ENCODE measurements at regions not wholly inside any gene's neighbourhood (a gene's known extent, or its start where the extent isn't known, plus 50 kb on each side); places are given as distances from the start of the nearest gene placed in this dataset.

DNA sequence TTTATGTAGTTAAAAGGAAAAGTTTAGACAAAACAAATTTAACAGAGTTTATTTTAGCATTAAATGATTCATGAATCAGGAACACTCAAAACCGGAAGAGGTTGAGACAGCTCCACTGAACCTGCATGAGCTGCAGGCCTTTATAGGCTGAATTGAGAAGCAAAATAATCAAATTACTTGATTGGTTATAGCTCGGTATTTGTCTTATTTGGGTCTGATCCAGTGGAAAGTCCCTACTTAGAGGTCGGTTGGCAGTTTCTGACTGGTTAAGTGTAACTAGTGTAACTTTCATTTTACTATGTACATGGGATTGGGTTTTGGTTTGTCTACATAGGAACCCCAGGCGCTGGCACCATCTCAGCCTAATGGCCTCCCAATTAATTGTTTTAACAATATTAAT lies 74.1 kb upstream of the PIK3R1 start:
- Histone ChIP-seq H3K4me3 (no peak overlapping the region), H3K36me3 (no peaks in the 10 kb centered on the region), H3K27me3 (no peaks in the 10 kb centered on the region), H3K9me3 (no peaks in the 10 kb centered on the region), H3K4me1 (ENCODE audit: insufficient read depth) (no peaks in the 10 kb centered on the region), H3K27ac (no peak overlapping the region)
- TF ChIP-seq, protein P1, sequence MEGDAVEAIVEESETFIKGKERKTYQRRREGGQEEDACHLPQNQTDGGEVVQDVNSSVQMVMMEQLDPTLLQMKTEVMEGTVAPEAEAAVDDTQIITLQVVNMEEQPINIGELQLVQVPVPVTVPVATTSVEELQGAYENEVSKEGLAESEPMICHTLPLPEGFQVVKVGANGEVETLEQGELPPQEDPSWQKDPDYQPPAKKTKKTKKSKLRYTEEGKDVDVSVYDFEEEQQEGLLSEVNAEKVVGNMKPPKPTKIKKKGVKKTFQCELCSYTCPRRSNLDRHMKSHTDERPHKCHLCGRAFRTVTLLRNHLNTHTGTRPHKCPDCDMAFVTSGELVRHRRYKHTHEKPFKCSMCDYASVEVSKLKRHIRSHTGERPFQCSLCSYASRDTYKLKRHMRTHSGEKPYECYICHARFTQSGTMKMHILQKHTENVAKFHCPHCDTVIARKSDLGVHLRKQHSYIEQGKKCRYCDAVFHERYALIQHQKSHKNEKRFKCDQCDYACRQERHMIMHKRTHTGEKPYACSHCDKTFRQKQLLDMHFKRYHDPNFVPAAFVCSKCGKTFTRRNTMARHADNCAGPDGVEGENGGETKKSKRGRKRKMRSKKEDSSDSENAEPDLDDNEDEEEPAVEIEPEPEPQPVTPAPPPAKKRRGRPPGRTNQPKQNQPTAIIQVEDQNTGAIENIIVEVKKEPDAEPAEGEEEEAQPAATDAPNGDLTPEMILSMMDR (IDR thresholded peaks at IDR 0.05), result no peak
- TF ChIP-seq EP300 (IDR thresholded peaks at IDR 0.05) (no peak), POLR2A (IDR thresholded peaks at IDR 0.05) (no peak)
- 32 to 56% (median 37%) methylated on average over 4 of the region's 4 CpGs for WGBS, 3 donors
- intact Hi-C loops (cut with DNase I), result no loop called here
- DNase-seq, result no peak

DNA sequence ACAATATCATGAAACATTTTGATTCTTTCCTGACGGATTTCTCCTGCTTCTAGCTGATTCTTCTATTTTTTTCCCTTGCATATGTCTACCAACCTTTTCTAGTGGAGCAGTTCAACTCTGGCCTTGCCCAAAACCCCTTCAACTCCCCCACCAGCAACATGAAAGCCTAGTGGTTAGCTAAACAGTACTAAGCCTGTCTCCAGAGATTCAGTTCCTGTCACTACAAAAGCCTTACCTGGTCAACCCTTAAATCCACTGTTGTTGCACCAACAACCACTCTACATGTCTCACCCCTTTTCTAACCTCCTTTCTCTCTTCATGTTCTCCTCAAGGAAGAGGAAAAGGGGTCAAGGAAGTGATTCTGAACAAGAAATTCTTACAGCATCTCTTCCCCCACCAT lies 74.8 kb upstream of the PIK3R1 start:
- intact Hi-C loops (cut with DNase I), result no loop called here
- WGBS, 3 donors, result 87 to 94% (median 90%) methylated on average over 1 of the region's 1 CpG
- TF ChIP-seq, protein P1 (IDR thresholded peaks at IDR 0.05), result no peak
- no peak for TF ChIP-seq EP300 (IDR thresholded peaks at IDR 0.05)
- TF ChIP-seq POLR2A (IDR thresholded peaks at IDR 0.05), result no peak

GRCh38 chr5:68139611-68140441 lies 75.7 kb upstream of the PIK3R1 start:
- H3K27me3 ChIP-seq, result no peaks in the 10 kb centered on the region

More for the DNA sequence above, 74.8 kb upstream of the PIK3R1 start:
- Histone ChIP-seq H3K4me1 (ENCODE audit: insufficient read depth) (no peaks in the 10 kb centered on the region), H3K27ac (no peak overlapping the region), H3K9me3 (no peaks in the 10 kb centered on the region), H3K36me3 (no peaks in the 10 kb centered on the region), H3K4me3 (no peak overlapping the region), H3K27me3 (no peaks in the 10 kb centered on the region)
- DNase-seq, result no peak

GRCh38 chr5:68137511-68138140 lies 77.9 kb upstream of the PIK3R1 start:
- H3K9me3 ChIP-seq, result no peaks in the 10 kb centered on the region
- H3K27ac ChIP-seq, result no peak overlapping the region
- no peaks in the 10 kb centered on the region for H3K4me1 ChIP-seq (ENCODE audit: insufficient read depth)
- TF ChIP-seq, protein P1 (IDR thresholded peaks at IDR 0.05), result no peak
- TF ChIP-seq EP300 (IDR thresholded peaks at IDR 0.05), result no peak
- no peak for TF ChIP-seq POLR2A (IDR thresholded peaks at IDR 0.05)
- 17 to 30% (median 17%) methylated on average over 2 of the region's 2 CpGs for WGBS, 3 donors
- H3K4me3 ChIP-seq, result no peak overlapping the region
- H3K27me3 ChIP-seq, result no peaks in the 10 kb centered on the region
- intact Hi-C loops (cut with DNase I), result no loop called here
- DNase-seq, result no peak
- no peaks in the 10 kb centered on the region for H3K36me3 ChIP-seq

More at GRCh38 chr5:68139611-68140441, 75.7 kb upstream of the PIK3R1 start:
- no peaks in the 10 kb centered on the region for H3K36me3 ChIP-seq
- TF ChIP-seq, protein P1 (IDR thresholded peaks at IDR 0.05), result no peak
- TF ChIP-seq POLR2A (IDR thresholded peaks at IDR 0.05) (no peak), EP300 (IDR thresholded peaks at IDR 0.05) (no peak)
- 74 to 83% (median 78%) methylated on average over 3 of the region's 3 CpGs for WGBS, 3 donors
- H3K27ac ChIP-seq, result no peak overlapping the region
- H3K9me3 ChIP-seq, result no peaks in the 10 kb centered on the region
- no peak overlapping the region for H3K4me3 ChIP-seq
- H3K4me1 ChIP-seq (ENCODE audit: insufficient read depth), result no peaks in the 10 kb centered on the region
- intact Hi-C loops (cut with DNase I), result no loop called here
- DNase-seq, result no peak
